ENCODE measurements at regions not wholly inside any gene's neighbourhood (a gene's known extent, or its start where the extent isn't known, plus 50 kb on each side); places are given as distances from the start of the nearest gene placed in this dataset.

DNA sequence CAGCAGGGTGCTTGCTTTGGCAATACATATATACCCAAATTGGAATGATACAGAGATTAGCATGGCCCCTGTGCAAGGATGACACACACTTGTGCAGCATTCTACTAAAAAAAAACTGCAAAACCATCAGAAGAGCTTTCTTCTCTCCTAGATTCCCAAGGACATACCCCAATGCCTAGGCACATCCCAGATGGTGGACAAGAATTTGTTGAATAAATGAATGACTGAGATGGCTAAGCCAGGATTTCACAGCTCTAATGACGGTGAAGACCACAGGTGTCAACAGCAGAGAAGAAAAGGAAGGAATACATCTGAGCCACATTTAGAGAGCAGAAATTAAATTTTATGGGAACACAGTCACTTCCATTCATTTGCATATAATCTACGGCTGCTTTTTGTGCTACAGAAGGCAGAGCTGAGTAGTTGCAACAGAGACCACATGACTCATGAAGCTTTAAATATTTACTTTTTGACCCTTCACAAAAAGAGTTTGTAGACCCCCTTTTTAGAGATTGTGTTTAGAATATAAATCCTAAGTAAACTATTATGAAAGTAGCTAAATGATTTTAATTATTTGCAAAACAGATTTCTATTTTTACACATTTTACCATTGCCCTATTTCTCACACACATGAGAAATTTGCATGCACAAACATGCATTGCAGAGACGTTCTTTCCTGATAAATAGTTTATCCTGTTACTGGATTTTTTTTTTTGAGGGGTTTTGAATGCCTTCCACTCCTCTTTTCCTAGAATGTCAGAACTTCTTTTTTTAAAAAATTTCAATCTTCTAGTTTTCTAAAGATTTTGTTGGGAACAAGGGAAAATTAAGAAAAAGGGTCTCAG lies 119.0 kb downstream of the PMAIP1 start:
- TF ChIP-seq, protein P1, sequence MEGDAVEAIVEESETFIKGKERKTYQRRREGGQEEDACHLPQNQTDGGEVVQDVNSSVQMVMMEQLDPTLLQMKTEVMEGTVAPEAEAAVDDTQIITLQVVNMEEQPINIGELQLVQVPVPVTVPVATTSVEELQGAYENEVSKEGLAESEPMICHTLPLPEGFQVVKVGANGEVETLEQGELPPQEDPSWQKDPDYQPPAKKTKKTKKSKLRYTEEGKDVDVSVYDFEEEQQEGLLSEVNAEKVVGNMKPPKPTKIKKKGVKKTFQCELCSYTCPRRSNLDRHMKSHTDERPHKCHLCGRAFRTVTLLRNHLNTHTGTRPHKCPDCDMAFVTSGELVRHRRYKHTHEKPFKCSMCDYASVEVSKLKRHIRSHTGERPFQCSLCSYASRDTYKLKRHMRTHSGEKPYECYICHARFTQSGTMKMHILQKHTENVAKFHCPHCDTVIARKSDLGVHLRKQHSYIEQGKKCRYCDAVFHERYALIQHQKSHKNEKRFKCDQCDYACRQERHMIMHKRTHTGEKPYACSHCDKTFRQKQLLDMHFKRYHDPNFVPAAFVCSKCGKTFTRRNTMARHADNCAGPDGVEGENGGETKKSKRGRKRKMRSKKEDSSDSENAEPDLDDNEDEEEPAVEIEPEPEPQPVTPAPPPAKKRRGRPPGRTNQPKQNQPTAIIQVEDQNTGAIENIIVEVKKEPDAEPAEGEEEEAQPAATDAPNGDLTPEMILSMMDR (IDR thresholded peaks at IDR 0.05), result no peak
- no peak for TF ChIP-seq EZH2 (IDR thresholded peaks at IDR 0.05)
